GM12892 (cell line): ENCODE measurements at regions not wholly inside any gene's neighbourhood (a gene's known extent, or its start where the extent isn't known, plus 50 kb on each side); places are given as distances from the start of the nearest gene placed in this dataset.

ENCODE experiments used
- POLR2A ChIP-seq: IDR thresholded peaks from 2 replicates; pipeline ENCODE4 v1.6.1; 2011; ENCODE audit warnings: low read depth, low read length, control low read depth
- POLR2AphosphoS5 ChIP-seq: IDR thresholded peaks from 2 replicates; pipeline ENCODE4 v1.6.1; 2011; ENCODE audit warnings: low read depth, low read length, control low read depth
- TAF1 ChIP-seq: IDR thresholded peaks from 2 replicates; pipeline ENCODE4 v1.6.1; 2011; ENCODE audit warnings: low read depth, mild to moderate bottlenecking, control low read depth, low read length, borderline replicate concordance

- no peak for TF ChIP-seq POLR2AphosphoS5
- no peak for TF ChIP-seq TAF1
- TF ChIP-seq POLR2A: no peak
These were observed 148.9 kb downstream of the MAFB start for GRCh38 chr20:40540166-40540565.
